Activated CD4-positive, CD25-positive, alpha-beta regulatory T cell treated with anti-CD3 and anti-CD28 coated beads, Interleukin-2, amount 50 U/mL, for 24 hours (primary cell): ENCODE measurements at regions not wholly inside any gene's neighbourhood (a gene's known extent, or its start where the extent isn't known, plus 50 kb on each side); places are given as distances from the start of the nearest gene placed in this dataset.
A peak's percentile ranks its signal among the peaks of the same experiment; 100 is the strongest.

ENCODE experiments used
- ATAC-seq, 2 donors: fragments of 150-1000 bp; cut with Tn5 transposase; one replicate each; pipeline ENCODE4 v1.10.0; 2021; ENCODE audit warnings: mild to moderate bottlenecking in 1 of 2, moderate library complexity in 1 of 2

DNA sequence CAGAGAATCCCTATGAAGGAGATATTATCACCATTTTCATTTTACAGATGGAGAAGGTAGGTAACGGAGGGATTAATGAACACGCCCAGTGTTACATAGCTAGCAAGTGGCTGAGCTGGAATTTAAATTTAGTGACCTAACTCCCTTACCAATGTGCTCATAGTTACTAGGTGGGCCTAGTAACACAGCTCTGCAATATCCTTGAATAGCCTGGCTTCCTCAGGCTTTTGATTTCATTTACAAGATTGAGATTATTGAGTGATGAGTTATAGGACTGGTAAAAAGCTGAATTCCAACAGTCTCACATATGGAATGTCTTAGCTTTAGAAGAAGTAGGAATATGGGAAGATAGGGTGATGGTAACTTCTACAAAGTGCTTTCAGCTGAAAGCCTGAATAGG is 336.3 kb upstream of the KIF2A start:
- no peak for ATAC-seq

DNA sequence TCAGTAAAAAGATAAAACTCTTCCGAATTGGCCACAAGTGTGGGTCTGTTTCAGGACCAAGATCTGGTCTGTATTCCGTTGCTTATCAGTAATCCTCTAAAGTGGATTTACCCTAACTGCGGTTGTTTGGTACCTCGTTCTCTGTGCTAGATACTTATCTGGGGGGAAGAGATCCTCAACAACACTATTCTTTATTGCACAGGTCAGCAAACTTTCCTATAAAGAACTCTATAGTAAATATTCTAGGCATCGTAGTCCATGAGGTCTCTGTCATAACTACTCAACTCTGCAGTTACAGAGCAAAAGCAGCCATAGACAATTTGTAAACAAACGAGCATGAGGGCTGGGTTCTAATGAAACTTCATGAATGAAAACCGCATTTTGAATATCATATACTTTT is 335.8 kb upstream of the KIF2A start:
- no peak for ATAC-seq

DNA sequence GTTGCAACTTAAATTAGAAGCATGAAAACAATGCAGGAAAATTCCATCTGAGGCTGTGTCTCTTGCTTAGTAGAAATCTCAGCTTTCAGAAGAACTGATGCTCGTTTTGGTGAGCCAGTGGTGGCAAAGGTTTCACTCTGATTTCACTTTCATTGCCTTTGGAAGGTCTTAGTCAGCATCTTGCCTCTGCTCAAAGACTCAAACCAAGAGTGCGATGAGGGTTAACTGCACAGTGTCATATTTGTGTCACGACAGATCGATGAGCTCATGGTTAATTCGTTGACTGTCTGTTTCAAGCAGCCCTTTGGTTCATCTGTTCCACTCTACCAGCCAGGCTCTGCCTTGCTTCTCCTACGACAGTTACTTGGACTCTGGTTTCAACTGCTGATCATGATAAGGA is 331.3 kb upstream of the KIF2A start:
- ATAC-seq, result peak in 1 of 2 donors; percentile 30

GRCh38 chr5:61981886-61982285 is 324.1 kb upstream of the KIF2A start:
- no peak for ATAC-seq

- ATAC-seq, result no peak
Observed at GRCh38 chr5:61991430-61991829, 314.6 kb upstream of the KIF2A start.

- no peak for ATAC-seq
Observed at GRCh38 chr5:61991866-61992265, 314.1 kb upstream of the KIF2A start.

DNA sequence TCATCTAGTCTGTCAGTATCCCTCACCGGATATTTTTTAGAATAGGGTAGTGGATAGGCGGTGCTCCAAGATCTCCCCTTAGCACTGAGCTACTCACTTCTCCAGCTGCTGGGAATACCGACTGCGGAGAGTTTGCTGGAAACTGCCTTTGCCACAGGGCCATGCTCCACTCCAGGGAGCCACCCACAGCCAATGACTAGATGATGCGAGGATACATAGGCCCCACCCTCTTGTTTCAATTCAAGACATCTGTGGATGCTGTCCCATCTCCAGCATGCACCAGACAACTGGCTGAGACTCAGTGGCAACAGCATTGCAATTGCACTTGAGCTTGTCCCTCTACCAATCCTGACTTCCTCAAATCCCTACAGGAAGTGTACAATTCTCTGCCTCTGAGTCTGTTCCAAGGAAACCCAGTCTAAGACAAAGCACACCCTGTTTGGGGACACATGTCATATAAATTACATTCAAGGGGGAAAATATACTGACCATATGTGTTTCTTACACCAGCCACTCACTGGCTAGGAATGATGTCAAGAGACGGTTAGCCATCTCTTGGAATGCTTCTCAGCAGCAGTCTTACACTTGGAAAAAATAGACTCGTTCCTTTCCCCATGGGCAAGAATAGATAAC is 312.6 kb upstream of the KIF2A start:
- no peak for ATAC-seq

DNA sequence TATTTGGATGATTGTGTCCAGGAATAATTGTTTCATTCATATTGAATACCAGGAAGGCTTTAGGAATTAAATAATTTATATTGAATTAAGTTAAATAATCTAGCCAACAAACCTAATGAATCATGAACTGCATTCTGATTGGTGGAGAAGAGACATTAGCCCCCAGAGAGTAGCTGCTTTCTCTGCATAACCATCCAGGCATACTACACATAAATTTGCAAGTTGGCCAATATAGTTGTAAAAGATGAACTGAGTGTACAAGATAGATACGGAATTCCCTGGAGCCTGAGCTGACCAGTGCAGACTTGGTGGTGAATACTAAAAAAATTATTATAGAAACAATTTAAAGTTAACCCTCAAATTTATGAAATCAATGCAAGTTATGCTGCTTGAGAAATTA is 311.8 kb upstream of the KIF2A start:
- no peak for ATAC-seq

DNA sequence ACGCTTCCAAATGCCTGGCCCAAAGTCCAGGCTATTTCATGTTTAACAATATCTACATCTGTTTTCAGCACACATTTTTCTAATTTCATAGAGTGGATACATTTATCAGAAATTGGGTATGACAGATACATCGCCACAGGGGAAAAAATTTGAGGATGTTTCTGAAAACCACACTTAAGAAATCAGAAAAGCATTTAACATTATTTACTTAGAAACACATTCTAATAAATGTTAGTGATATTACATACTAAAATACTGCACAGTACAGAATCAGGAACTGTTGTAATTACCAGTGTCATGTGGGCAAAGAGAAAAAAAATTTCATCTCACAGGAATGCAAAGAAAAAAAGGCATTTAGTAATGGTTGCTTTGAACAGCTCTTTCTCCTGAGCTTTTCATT is 310.5 kb upstream of the KIF2A start:
- no peak for ATAC-seq

- ATAC-seq, result no peak
Observed at GRCh38 chr5:61999371-61999770, 306.6 kb upstream of the KIF2A start.

- no peak for ATAC-seq
Observed at GRCh38 chr5:62000646-62001045, 305.4 kb upstream of the KIF2A start.

GRCh38 chr5:62001640-62002039 is 304.4 kb upstream of the KIF2A start:
- ATAC-seq, result no peak

DNA sequence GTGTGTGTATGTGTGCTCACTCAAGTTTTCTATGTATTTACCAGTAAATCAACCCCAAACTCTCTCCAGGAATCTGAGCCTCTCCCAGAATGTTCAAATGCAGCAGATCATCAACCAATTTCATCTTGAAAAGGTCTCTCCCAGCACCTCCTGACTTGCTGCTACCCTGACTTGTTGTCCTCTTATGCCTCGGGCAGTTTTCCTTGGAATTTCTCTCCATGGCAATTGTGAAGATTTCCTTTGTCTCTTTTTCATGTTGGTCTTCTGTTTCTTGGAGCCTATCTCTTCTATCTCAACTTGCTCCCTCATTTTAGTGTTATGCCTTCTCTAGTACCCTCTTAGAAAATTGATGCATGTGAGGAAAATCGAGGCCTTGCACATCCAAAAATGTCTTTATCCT is 303.6 kb upstream of the KIF2A start:
- ATAC-seq, result no peak

GRCh38 chr5:62005551-62005950 is 300.5 kb upstream of the KIF2A start:
- ATAC-seq, result no peak

GRCh38 chr5:62007457-62007856 is 298.5 kb upstream of the KIF2A start:
- ATAC-seq, result no peak

- no peak for ATAC-seq
Observed at GRCh38 chr5:62011089-62011664, 294.8 kb upstream of the KIF2A start.

DNA sequence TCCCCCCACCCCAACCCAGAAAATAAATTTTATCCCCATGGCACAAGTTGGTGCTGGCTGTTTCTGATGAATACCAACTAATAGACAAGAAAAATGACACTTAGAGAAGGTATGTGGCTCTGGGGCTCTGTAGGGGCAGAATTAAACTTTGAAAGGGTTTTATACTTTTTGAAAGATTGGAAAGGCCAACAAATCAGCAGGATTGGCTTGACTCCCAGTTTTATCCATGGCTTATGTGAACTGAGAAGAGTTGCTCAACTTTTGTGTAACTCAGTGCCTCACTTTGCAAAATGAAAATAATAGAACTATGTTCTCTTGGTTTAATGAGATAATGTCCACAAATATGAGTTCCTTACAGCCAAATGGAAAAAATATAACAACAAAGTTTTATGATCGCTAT is 288.9 kb upstream of the KIF2A start:
- ATAC-seq, result no peak

- ATAC-seq, result no peak
Observed at GRCh38 chr5:62029303-62029702, 276.7 kb upstream of the KIF2A start.

DNA sequence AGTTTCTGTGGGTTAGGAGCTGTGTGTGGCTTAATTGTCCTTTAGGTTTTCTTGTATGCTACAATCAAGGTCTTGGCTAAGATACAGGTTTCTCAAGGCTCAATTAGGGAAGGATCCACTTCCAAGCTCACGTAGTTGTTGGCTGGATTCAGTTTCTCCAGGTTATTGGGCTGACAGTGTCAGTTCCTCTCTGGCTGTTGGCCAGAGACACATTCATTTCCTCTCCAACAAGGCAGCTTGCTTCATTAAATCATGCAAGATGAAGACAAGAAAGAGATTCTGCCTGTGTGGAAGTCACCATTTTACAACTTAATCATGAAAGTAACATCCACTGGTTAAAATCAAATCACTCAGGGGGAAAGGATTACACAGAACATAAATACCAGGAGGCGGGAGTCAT is 275.7 kb upstream of the KIF2A start:
- no peak for ATAC-seq

DNA sequence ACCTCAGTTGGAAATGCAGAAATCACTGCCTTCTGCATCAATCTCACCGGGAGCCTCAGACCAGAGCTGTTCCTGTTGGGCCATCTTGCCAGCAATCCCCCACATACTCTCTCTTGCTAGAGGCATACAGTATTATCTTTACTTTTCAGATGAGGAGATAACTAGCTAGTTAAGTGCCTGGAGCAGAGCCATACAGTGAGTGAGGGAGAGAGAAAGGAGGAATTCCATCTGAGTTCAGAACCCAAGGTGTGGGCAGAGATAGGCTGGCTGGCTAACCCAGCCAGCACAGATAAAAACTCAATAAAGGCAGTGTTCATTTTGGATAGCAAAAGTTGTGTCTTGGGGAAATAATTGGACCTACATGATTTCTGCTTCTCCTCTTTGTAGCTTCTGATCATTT is 268.0 kb upstream of the KIF2A start:
- ATAC-seq, result no peak

DNA sequence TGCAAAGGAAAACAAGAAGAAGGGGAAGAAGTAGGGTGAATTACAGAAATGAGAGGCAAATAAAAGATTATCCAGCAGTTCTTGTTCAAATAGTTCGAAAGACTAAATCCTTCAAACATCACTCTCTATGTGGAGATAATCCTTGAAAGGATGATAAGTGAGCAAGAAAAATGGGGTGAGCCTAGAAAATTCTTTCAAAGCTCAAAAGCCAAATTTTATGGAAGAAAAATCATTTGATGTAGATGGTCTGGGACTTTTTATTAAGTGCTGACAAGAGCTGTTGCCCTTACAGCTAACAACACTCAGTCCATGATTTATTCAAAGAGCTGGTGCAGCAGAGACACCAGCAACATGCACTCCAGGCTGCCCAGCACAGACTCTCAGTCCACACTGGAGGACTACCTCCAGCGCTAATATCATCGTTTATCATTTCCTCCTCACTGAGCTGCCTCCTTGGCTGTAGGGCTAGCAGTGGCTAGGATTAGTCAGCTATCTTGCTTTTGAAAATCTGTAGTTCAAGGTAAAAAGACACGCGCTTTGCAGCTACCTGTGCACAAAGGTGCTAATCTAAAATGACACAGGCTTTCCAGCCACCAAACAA is 264.8 kb upstream of the KIF2A start:
- ATAC-seq, result no peak

DNA sequence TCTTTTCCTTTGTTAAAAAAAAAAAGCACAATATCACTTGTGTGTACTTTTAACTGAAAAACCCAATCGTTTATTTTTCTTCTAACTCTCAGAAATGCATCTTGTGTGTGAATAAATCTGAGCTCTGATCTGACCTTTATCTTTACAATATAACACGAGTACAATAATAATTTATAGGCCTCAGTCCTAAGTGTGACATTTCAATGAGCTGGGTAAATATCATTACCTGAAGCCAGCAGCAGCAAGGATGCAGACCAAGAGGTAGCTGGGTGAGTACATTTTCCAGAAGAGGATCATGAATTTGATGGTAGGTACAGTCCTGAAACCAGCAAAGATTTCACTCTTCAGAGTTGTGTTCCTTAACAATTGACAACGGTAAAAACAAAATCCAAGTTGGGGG is 264.0 kb upstream of the KIF2A start:
- ATAC-seq, result no peak

DNA sequence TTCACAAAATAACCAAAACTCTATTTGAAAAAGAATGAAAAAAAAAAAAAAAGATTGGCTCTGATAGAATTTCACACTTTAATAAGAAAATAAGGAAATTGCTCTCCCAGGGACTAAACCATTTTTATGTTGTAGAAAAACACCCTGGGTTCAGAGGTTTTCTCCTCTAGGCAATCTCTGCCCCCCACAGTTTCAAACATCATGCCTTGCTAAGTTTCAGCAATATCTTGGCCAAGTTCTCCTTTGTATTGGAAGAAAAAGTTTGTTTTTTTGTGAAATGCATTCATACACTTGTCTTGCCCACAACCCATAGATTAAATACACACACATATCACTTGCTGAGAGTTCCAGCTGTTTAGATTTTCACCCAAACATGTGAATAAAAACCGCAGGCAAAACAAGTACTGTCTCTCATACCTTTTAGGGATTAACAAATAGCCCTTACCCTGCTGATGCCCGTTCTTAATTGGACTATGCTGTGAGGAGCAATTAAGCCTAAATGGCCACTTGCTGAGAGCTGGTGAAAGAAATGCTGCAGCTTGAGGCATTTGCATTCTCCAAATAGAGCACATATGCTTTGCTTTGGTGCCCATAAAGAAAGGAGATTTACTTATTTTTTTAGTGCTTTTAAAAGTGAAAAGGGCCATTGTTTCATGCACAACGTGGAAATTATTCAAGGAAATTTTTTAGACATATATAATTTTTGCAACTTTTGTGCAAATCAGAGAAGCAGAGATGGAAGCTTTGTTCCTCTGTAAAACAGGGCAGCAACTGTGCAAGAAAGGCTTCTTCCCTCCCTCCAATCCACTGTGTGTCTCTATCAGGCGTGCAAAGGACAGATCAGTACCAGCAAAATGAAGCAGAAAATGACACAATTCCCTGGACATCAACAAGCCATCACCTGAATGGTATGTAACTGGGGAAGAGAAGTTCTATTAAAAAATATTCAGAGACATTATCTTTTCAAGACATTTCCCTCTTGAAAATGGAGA is 262.4 kb upstream of the KIF2A start:
- ATAC-seq, result no peak

- ATAC-seq, result no peak
Observed at GRCh38 chr5:62044989-62045388, 261.0 kb upstream of the KIF2A start.
